NCI-H2081 (cell line): ENCODE measurements at regions not wholly inside any gene's neighbourhood (a gene's known extent, or its start where the extent isn't known, plus 50 kb on each side); places are given as distances from the start of the nearest gene placed in this dataset.
A peak's percentile ranks its signal among the peaks of the same experiment; 100 is the strongest.

Experiments used
- DNase-seq, 2 experiments: peaks; one replicate each; lab custom pipeline; 2025; lab: John Stamatoyannopoulos, UW

DNA sequence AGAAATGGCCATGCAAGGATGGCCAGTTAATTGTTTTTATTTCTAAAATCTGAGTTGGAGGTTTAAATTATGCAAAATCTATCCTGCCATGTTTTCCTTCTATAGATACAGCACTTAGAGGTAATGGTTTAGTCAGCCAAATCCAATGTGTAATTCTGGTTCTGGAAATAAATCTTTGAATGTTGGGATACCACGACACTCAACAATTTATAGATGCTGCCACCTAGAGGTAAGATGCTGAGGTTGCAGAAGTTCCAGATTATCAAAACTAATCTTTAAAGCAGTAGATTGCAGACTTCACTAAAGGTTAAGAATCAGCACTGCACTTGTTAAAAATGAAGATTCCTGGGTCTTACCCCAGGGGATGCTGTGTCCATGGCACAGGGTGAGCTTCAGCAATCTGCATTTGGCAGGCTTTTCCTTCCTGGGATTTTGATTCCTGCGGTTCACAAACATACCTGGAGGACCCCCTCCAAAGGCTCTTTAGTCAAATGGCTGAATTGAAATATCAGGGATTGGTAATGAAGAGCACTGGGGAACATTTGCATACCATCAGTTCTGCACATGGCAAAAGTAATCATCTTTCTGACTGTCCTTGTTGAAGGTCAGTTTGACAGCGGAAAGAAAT is 53.4 kb upstream of the ANO4 start:
- peak; percentile 27 to 31 for DNase-seq

DNA sequence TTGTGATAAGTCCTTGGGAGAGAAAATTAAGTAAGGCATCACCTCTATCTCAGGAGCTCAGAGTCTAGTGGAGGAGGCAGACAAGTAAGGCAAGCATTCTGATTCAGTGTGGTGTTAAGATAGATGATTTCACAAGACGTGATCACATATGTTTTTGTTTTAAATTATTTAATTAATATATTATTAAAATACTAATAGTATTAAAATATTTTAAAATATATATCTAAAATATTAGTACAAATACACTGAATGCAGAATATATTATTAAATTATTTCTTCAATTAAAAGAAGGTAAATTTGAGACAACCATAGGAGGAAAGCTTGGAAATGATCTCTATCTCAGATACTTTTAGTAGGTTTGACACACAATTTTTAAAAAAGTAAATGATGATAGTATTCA is 51.5 kb upstream of the ANO4 start:
- no peak for DNase-seq
